ENCODE measurements at regions not wholly inside any gene's neighbourhood (a gene's known extent, or its start where the extent isn't known, plus 50 kb on each side); places are given as distances from the start of the nearest gene placed in this dataset.

DNA sequence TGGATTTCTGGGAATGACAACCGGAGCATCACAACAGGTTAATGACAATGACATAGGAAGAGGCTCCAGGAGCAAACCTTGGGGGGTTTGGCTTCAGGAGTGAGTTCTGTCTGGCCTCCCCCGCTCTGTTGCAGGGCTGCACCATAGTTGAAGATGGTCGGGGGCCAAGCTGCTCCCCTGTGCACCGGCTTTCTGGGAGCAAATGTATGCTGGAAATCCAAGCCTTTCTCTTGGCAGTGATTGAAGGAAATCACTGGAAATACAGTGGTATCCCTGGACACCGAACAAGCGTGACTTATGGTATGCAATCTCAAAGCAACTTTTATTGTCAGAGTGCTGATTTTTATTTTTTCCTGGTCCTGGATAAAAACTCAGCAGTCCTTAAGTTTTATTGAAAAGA lies 251.9 kb upstream of the ZNF32 start:
- no peak for TF ChIP-seq EZH2 (IDR thresholded peaks at IDR 0.05; ENCODE audit: borderline replicate concordance, low read depth, low read length, severe bottlenecking)
- TF ChIP-seq, protein P1, sequence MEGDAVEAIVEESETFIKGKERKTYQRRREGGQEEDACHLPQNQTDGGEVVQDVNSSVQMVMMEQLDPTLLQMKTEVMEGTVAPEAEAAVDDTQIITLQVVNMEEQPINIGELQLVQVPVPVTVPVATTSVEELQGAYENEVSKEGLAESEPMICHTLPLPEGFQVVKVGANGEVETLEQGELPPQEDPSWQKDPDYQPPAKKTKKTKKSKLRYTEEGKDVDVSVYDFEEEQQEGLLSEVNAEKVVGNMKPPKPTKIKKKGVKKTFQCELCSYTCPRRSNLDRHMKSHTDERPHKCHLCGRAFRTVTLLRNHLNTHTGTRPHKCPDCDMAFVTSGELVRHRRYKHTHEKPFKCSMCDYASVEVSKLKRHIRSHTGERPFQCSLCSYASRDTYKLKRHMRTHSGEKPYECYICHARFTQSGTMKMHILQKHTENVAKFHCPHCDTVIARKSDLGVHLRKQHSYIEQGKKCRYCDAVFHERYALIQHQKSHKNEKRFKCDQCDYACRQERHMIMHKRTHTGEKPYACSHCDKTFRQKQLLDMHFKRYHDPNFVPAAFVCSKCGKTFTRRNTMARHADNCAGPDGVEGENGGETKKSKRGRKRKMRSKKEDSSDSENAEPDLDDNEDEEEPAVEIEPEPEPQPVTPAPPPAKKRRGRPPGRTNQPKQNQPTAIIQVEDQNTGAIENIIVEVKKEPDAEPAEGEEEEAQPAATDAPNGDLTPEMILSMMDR (IDR thresholded peaks at IDR 0.05; ENCODE audit: borderline replicate concordance, extremely low read depth, low read length, poor library complexity, severe bottlenecking) = no peak
